22Rv1 (cell line): ENCODE measurements at regions not wholly inside any gene's neighbourhood (a gene's known extent, or its start where the extent isn't known, plus 50 kb on each side); places are given as distances from the start of the nearest gene placed in this dataset.

Experiments
- CTCF ChIP-seq: fragments of 450-650 bp; IDR thresholded peaks from 2 replicates; pipeline ENCODE4 v1.5.1; 2017; ENCODE audit warnings: mild to moderate bottlenecking
- ZFX ChIP-seq: fragments of 450-650 bp; IDR thresholded peaks from 2 replicates; pipeline ENCODE4 v1.6.1; 2017; ENCODE audit warnings: antibody characterized with exemption, borderline replicate concordance

DNA sequence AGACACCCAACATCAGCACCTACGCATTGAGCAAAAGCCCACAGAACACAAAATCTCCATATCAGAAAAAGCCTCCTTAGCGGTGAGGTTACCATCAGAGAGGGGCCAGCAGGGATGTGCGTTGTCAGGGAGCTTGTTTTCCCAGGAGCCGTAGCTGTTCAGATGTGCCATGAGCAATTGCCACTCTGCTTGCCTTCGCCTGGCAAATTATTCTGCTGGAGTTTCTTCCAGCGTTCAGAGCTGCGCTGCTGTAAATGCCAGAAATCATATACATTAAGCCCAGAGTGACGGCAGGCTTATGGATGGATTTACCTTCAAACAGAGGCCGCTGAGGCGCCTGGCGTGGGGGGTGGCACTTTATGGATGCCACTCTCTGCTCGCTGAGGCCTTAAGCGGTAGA lies 632.3 kb downstream of the BCOR start:
- no peak for TF ChIP-seq CTCF
- TF ChIP-seq ZFX, result no peak
